ENCODE measurements at regions not wholly inside any gene's neighbourhood (a gene's known extent, or its start where the extent isn't known, plus 50 kb on each side); places are given as distances from the start of the nearest gene placed in this dataset.

DNA sequence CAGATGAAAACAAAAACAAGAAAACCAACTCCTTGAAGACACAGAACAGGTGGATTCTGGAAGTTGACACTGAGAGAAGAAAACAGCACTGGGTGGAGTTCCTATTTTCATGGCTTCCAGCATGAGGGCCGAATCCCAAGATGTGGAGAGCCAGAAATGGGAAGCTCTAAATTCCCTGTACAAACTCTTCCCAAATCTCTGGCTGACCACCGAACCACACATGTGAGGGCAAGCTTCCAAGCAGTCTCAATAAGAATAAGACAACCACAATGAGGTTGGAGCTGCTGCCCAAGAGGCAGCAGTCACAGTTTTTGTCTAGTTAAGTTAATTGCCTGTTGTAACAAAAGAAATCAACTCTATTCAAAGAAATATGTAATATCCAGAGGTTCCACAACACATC, 339.3 kb upstream of the SLC30A5 start:
- Histone ChIP-seq H3K4me1 (ENCODE audit: control insufficient read depth in 1 of 2, insufficient read depth in 2 of 2, low read length in 2 of 2) (no peaks in the 10 kb centered on the region), H3K9me2 (ENCODE audit: insufficient read depth) (no peaks in the 10 kb centered on the region), H3K4me3 (replicated peaks in 1 of 2; ENCODE audit: low read depth in 1 of 2, low read length in 2 of 2) (no peak overlapping the region), H2AFZ (ENCODE audit: low read depth, low read length, poor library complexity, severe bottlenecking) (no peak overlapping the region), H3K27me3 (ENCODE audit: insufficient read depth, low read length) (no peaks in the 10 kb centered on the region), H3K4me2 (ENCODE audit: low read length) (no peak overlapping the region), H3K27ac (ENCODE audit: low read depth, low read length) (no peak overlapping the region), H3K36me3 (ENCODE audit: control insufficient read depth in 1 of 2, insufficient read depth in 2 of 2, low read length in 2 of 2) (no peaks in the 10 kb centered on the region), H3K79me2 (ENCODE audit: insufficient read depth, low read length) (no peaks in the 10 kb centered on the region), H4K20me1 (ENCODE audit: insufficient read depth) (no peaks in the 10 kb centered on the region), H3K9ac (ENCODE audit: low read length) (no peak overlapping the region), H3K9me3 (ENCODE audit: control insufficient read depth in 1 of 2, insufficient read depth in 1 of 2, low read depth in 1 of 2, low read length in 2 of 2) (no peaks in the 10 kb centered on the region)
- ChIA-PET RAD21 (ENCODE audit: low non-redundant PET in 1 of 2, low total read pairs in 2 of 2, uncharacterized antibody in 2 of 2, unreplicated experiment in 2 of 2) (no interaction called here), CTCF (no interaction called here), POLR2A (no interaction called here)
- DNase-seq (ENCODE audit: low read depth, low spot score) (no peak), ATAC-seq (no peak)
- BruUV-seq (replicated peaks): no TSS peak
- intact Hi-C loops (cut with micrococcal nuclease): loop anchor here (10.0 kb wide), 1 partner anchor 60 kb away; no protein-coding TSS in a partner anchor
- TF ChIP-seq CEBPB (IDR thresholded peaks at IDR 0.05; ENCODE audit: low read depth) (no peak), YY1 (IDR thresholded peaks at IDR 0.05; ENCODE audit: extremely low read depth, insufficient replicate concordance, low read depth, low read length) (no peak), FOSL1 (IDR thresholded peaks at IDR 0.05; ENCODE audit: low read depth) (no peak), ATF3 (IDR thresholded peaks at IDR 0.05) (no peak), EZH2 (IDR thresholded peaks at IDR 0.05) (no peak), POLR2AphosphoS5 (IDR thresholded peaks at IDR 0.05; ENCODE audit: low read depth, low read length) (no peak), ZNF274 (IDR thresholded peaks at IDR 0.05; ENCODE audit: low read depth, low read length) (no peak), POLR2A (IDR thresholded peaks at IDR 0.05; ENCODE audit: borderline replicate concordance, extremely low read depth, insufficient read depth, insufficient read length) (no peak), ZBTB33 (IDR thresholded peaks at IDR 0.05; ENCODE audit: extremely low read depth, insufficient replicate concordance, low read length) (no peak), ZFX (IDR thresholded peaks at IDR 0.05) (no peak), EGR1 (IDR thresholded peaks at IDR 0.05; ENCODE audit: low read depth) (no peak), EZH2phosphoT487 (IDR thresholded peaks at IDR 0.05; ENCODE audit: borderline replicate concordance) (no peak), MAX (IDR thresholded peaks at IDR 0.05) (no peak), SRF (IDR thresholded peaks at IDR 0.05; ENCODE audit: low read depth) (no peak), RAD21 (IDR thresholded peaks at IDR 0.05; ENCODE audit: low read depth) (no peak), SIN3A (IDR thresholded peaks at IDR 0.05; ENCODE audit: low read depth) (no peak), SP1 (IDR thresholded peaks at IDR 0.05; ENCODE audit: low read depth) (no peak)
- TF ChIP-seq, protein P1, sequence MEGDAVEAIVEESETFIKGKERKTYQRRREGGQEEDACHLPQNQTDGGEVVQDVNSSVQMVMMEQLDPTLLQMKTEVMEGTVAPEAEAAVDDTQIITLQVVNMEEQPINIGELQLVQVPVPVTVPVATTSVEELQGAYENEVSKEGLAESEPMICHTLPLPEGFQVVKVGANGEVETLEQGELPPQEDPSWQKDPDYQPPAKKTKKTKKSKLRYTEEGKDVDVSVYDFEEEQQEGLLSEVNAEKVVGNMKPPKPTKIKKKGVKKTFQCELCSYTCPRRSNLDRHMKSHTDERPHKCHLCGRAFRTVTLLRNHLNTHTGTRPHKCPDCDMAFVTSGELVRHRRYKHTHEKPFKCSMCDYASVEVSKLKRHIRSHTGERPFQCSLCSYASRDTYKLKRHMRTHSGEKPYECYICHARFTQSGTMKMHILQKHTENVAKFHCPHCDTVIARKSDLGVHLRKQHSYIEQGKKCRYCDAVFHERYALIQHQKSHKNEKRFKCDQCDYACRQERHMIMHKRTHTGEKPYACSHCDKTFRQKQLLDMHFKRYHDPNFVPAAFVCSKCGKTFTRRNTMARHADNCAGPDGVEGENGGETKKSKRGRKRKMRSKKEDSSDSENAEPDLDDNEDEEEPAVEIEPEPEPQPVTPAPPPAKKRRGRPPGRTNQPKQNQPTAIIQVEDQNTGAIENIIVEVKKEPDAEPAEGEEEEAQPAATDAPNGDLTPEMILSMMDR (IDR thresholded peaks at IDR 0.05 in 2 of 3, conservative IDR thresholded peaks at IDR 0.05 in 1 of 3; ENCODE audit: borderline replicate concordance in 1 of 3, insufficient read depth in 1 of 3, low read depth in 2 of 3, low read length in 2 of 3): no peak
- TF ChIP-seq, protein P2, sequence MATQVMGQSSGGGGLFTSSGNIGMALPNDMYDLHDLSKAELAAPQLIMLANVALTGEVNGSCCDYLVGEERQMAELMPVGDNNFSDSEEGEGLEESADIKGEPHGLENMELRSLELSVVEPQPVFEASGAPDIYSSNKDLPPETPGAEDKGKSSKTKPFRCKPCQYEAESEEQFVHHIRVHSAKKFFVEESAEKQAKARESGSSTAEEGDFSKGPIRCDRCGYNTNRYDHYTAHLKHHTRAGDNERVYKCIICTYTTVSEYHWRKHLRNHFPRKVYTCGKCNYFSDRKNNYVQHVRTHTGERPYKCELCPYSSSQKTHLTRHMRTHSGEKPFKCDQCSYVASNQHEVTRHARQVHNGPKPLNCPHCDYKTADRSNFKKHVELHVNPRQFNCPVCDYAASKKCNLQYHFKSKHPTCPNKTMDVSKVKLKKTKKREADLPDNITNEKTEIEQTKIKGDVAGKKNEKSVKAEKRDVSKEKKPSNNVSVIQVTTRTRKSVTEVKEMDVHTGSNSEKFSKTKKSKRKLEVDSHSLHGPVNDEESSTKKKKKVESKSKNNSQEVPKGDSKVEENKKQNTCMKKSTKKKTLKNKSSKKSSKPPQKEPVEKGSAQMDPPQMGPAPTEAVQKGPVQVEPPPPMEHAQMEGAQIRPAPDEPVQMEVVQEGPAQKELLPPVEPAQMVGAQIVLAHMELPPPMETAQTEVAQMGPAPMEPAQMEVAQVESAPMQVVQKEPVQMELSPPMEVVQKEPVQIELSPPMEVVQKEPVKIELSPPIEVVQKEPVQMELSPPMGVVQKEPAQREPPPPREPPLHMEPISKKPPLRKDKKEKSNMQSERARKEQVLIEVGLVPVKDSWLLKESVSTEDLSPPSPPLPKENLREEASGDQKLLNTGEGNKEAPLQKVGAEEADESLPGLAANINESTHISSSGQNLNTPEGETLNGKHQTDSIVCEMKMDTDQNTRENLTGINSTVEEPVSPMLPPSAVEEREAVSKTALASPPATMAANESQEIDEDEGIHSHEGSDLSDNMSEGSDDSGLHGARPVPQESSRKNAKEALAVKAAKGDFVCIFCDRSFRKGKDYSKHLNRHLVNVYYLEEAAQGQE (IDR thresholded peaks at IDR 0.05; ENCODE audit: low read depth): no peak

All from HCT116 (cell line).